PC-3 (cell line): ENCODE measurements at regions not wholly inside any gene's neighbourhood (a gene's known extent, or its start where the extent isn't known, plus 50 kb on each side); places are given as distances from the start of the nearest gene placed in this dataset.

Source experiments
- CTCF ChIP-seq: fragments of 300-600 bp; sonication (generic); conservative IDR thresholded peaks from 2 replicates; pipeline ENCODE4 v1.5.1; 2017; ENCODE audit warnings: antibody characterized with exemption, low read depth, mild to moderate bottlenecking, low read length
- EZH2 ChIP-seq: fragments of 300-600 bp; sonication (generic); IDR thresholded peaks from one replicate; pipeline ENCODE4 v1.6.1; 2017; ENCODE audit warnings: antibody characterized with exemption, mild to moderate bottlenecking, low read length; ENCODE audit not compliant: unreplicated experiment
- EZH2phosphoT487 ChIP-seq: fragments of 300-600 bp; sonication (generic); IDR thresholded peaks from 2 replicates; pipeline ENCODE4 v1.6.1; 2018; ENCODE audit warnings: mild to moderate bottlenecking, antibody characterized with exemption, low read length, borderline replicate concordance

DNA sequence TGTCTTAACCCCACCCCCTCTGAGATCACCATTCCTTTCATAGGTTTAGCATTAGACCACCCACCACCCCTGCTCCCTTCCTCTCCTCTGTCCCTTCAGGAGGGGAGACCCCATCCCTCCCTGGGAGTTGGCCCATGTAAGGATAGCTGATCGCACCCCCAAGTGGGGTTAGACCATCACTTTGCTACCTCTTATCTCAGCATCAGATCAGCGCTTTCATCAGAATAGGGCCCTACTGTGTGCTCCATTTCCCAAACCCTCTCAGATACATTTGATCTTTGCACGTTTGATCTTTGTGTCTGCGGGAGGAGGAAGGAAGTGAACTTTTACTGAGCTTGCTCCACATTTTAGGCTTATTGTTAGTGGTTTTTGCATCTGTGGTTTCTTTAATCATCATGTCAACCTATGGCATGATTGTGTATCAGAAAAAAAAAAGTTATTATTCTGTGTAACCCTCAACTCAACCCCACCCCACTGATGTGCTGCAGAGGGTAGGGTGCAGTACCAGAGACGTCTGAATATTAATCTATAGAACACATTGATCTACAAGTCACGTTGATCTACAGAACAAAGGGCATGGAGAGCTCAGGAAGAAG lies 81.2 kb downstream of the PDCL3 start:
- TF ChIP-seq CTCF (no peak), EZH2phosphoT487 (no peak), EZH2 (no peak)
